ENCODE measurements at regions not wholly inside any gene's neighbourhood (a gene's known extent, or its start where the extent isn't known, plus 50 kb on each side); places are given as distances from the start of the nearest gene placed in this dataset.
"Not testable (repeated sequence)": the region's sequence is repeated elsewhere in the genome, so short reads cannot be mapped to it uniquely, and the experiment has no call there.

DNA sequence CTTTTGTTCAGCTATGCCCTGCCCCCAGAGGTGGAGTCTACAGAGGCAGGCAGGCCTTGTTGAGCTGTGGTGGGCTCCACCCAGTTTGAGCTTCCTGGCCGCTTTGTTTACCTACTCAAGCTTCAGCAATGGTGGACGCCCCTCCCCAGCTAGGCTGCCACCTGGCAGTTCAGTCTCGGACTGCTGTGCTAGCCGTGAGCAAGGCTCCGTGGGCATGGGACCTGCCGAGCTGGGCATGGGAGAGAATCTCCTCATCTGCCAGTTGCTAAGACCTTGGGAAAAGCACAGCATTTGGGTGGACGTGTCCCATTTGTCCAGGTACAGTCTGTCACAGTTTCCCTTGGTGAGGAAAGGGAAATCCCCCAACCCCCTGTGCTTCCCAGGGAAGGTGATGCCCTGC, 270.0 kb upstream of the TCERG1L start:
- not testable (repeated sequence) for H3K9me3 ChIP-seq (ENCODE audit: low read length); H3K4me3 ChIP-seq (ENCODE audit: low read length); H3K27ac ChIP-seq (ENCODE audit: low read length); H3K9me2 ChIP-seq (ENCODE audit: insufficient read depth, low read length); H3F3A ChIP-seq (ENCODE audit: insufficient read depth, low read length, poor library complexity, severe bottlenecking); H4K20me1 ChIP-seq (ENCODE audit: insufficient read depth); H3K36me3 ChIP-seq (ENCODE audit: insufficient read depth, low read length); H3K9ac ChIP-seq (ENCODE audit: low read length); H3K4me2 ChIP-seq (ENCODE audit: low read length); H3K27me3 ChIP-seq (ENCODE audit: insufficient read depth, low read depth, low read length); H3K79me2 ChIP-seq (replicated peaks; ENCODE audit: insufficient read depth, low read length); H2AFZ ChIP-seq (ENCODE audit: low read depth, low read length)

DNA sequence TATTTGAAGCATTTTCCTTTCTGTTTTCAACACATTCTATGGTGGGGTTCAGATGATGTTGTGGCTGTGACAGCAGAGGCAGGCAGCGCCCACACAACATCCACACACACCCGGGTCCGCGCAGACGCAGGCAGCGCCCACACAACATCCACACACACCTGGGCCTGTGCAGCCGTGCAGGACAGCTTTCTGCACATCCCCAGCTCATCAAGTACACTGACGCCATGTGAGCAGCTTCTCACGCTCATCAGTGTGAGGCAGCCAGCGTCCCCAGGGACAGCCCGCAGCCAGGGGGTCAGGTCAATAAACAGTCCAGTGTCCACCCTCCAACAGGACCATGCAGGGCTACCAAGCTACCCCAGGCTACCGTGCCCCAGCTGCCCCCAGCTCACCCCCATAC, 272.8 kb upstream of the TCERG1L start:
- H3K9ac ChIP-seq (ENCODE audit: low read length), result no peak overlapping the region
- TF ChIP-seq, protein P1, sequence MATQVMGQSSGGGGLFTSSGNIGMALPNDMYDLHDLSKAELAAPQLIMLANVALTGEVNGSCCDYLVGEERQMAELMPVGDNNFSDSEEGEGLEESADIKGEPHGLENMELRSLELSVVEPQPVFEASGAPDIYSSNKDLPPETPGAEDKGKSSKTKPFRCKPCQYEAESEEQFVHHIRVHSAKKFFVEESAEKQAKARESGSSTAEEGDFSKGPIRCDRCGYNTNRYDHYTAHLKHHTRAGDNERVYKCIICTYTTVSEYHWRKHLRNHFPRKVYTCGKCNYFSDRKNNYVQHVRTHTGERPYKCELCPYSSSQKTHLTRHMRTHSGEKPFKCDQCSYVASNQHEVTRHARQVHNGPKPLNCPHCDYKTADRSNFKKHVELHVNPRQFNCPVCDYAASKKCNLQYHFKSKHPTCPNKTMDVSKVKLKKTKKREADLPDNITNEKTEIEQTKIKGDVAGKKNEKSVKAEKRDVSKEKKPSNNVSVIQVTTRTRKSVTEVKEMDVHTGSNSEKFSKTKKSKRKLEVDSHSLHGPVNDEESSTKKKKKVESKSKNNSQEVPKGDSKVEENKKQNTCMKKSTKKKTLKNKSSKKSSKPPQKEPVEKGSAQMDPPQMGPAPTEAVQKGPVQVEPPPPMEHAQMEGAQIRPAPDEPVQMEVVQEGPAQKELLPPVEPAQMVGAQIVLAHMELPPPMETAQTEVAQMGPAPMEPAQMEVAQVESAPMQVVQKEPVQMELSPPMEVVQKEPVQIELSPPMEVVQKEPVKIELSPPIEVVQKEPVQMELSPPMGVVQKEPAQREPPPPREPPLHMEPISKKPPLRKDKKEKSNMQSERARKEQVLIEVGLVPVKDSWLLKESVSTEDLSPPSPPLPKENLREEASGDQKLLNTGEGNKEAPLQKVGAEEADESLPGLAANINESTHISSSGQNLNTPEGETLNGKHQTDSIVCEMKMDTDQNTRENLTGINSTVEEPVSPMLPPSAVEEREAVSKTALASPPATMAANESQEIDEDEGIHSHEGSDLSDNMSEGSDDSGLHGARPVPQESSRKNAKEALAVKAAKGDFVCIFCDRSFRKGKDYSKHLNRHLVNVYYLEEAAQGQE (IDR thresholded peaks at IDR 0.05; ENCODE audit: borderline replicate concordance), result no peak
- TF ChIP-seq MXI1 (conservative IDR thresholded peaks at IDR 0.05; ENCODE audit: poor library complexity, severe bottlenecking) (no peak), EP300 (conservative IDR thresholded peaks at IDR 0.05; ENCODE audit: poor library complexity, severe bottlenecking) (no peak), SMC3 (conservative IDR thresholded peaks at IDR 0.05; ENCODE audit: poor library complexity) (no peak), RAD21 (conservative IDR thresholded peaks at IDR 0.05) (no peak), TAF1 (IDR thresholded peaks at IDR 0.05; ENCODE audit: low read depth) (no peak), POLR2AphosphoS5 (IDR thresholded peaks at IDR 0.05) (no peak), EZH2 (IDR thresholded peaks at IDR 0.05; ENCODE audit: borderline replicate concordance, insufficient read depth, low read length, poor library complexity, severe bottlenecking) (no peak)
- TF ChIP-seq, protein P2, sequence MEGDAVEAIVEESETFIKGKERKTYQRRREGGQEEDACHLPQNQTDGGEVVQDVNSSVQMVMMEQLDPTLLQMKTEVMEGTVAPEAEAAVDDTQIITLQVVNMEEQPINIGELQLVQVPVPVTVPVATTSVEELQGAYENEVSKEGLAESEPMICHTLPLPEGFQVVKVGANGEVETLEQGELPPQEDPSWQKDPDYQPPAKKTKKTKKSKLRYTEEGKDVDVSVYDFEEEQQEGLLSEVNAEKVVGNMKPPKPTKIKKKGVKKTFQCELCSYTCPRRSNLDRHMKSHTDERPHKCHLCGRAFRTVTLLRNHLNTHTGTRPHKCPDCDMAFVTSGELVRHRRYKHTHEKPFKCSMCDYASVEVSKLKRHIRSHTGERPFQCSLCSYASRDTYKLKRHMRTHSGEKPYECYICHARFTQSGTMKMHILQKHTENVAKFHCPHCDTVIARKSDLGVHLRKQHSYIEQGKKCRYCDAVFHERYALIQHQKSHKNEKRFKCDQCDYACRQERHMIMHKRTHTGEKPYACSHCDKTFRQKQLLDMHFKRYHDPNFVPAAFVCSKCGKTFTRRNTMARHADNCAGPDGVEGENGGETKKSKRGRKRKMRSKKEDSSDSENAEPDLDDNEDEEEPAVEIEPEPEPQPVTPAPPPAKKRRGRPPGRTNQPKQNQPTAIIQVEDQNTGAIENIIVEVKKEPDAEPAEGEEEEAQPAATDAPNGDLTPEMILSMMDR (IDR thresholded peaks at IDR 0.05; ENCODE audit: poor library complexity, severe bottlenecking), result no peak
- H3K4me3 ChIP-seq (ENCODE audit: low read length), result no peak overlapping the region
- no peaks in the 10 kb centered on the region for H3K79me2 ChIP-seq (replicated peaks; ENCODE audit: insufficient read depth, low read length)
- H3K4me2 ChIP-seq (ENCODE audit: low read length), result no peak overlapping the region
- no peaks in the 10 kb centered on the region for H3K27me3 ChIP-seq (ENCODE audit: insufficient read depth, low read depth, low read length)
- no peaks in the 10 kb centered on the region for H3K9me2 ChIP-seq (ENCODE audit: insufficient read depth, low read length)
- H3K27ac ChIP-seq (ENCODE audit: low read length), result no peak overlapping the region
- no peaks in the 10 kb centered on the region for H4K20me1 ChIP-seq (ENCODE audit: insufficient read depth)
- no peaks in the 10 kb centered on the region for H3F3A ChIP-seq (ENCODE audit: insufficient read depth, low read length, poor library complexity, severe bottlenecking)
- no peaks in the 10 kb centered on the region for H3K36me3 ChIP-seq (ENCODE audit: insufficient read depth, low read length)
- H3K9me3 ChIP-seq (ENCODE audit: low read length), result no peaks in the 10 kb centered on the region
- no peak overlapping the region for H2AFZ ChIP-seq (ENCODE audit: low read depth, low read length)

DNA sequence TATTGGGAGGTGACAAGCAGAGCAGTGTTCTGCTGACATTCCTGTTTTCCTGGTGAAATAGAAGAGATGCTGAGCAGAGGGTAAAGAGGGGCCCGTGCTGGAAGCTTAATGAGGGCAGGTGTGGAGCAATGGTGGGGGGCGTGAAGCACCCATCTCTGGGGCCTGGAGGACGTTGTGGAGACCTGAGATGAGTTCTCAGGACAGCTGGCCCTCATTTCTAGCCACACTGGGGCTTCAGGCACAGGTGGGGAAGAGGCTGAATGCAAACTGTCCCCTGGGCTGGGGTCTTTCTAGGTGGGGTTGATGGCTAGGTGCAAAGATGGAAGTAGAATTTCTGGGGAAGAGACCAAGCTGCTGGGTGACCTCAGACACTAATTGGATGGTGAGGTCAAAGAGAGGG, 274.2 kb upstream of the TCERG1L start:
- no peak overlapping the region for H3K9ac ChIP-seq (ENCODE audit: low read length)
- no peaks in the 10 kb centered on the region for H3F3A ChIP-seq (ENCODE audit: insufficient read depth, low read length, poor library complexity, severe bottlenecking)
- no peaks in the 10 kb centered on the region for H3K9me3 ChIP-seq (ENCODE audit: low read length)
- H3K4me3 ChIP-seq (ENCODE audit: low read length), result no peak overlapping the region
- H2AFZ ChIP-seq (ENCODE audit: low read depth, low read length), result no peak overlapping the region
- H3K79me2 ChIP-seq (replicated peaks; ENCODE audit: insufficient read depth, low read length), result no peaks in the 10 kb centered on the region
- no peak overlapping the region for H3K4me2 ChIP-seq (ENCODE audit: low read length)
- no peaks in the 10 kb centered on the region for H3K36me3 ChIP-seq (ENCODE audit: insufficient read depth, low read length)
- no peaks in the 10 kb centered on the region for H4K20me1 ChIP-seq (ENCODE audit: insufficient read depth)
- no peak overlapping the region for H3K27ac ChIP-seq (ENCODE audit: low read length)
- TF ChIP-seq RAD21 (conservative IDR thresholded peaks at IDR 0.05) (no peak), EP300 (conservative IDR thresholded peaks at IDR 0.05; ENCODE audit: poor library complexity, severe bottlenecking) (no peak), EZH2 (IDR thresholded peaks at IDR 0.05; ENCODE audit: borderline replicate concordance, insufficient read depth, low read length, poor library complexity, severe bottlenecking) (no peak)
- TF ChIP-seq, protein P1 (IDR thresholded peaks at IDR 0.05; ENCODE audit: borderline replicate concordance), result no peak
- no peaks in the 10 kb centered on the region for H3K27me3 ChIP-seq (ENCODE audit: insufficient read depth, low read depth, low read length)
- no peaks in the 10 kb centered on the region for H3K9me2 ChIP-seq (ENCODE audit: insufficient read depth, low read length)
